ENCODE measurements at regions not wholly inside any gene's neighbourhood (a gene's known extent, or its start where the extent isn't known, plus 50 kb on each side); places are given as distances from the start of the nearest gene placed in this dataset.

DNA sequence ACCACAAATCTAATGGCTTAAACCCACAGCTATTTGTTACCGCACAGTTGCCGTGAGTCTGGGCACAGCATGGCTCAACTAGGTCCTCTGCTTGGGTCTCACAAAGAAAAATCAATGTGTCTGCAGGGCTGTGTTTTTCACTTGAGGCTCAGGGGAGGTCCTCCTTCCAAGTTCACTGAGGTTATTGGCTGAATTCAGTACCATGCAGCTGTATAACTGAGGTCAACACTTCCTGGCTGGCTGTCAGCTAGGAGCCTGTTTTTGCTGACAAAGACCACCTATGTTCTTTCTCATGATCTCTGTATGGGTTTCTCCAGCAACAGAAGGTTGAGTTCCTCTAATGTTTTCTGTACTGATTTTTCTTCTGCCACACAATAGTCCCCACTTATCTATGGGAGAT lies 736.7 kb upstream of the PRKX start:
- no peak for DNase-seq

DNA sequence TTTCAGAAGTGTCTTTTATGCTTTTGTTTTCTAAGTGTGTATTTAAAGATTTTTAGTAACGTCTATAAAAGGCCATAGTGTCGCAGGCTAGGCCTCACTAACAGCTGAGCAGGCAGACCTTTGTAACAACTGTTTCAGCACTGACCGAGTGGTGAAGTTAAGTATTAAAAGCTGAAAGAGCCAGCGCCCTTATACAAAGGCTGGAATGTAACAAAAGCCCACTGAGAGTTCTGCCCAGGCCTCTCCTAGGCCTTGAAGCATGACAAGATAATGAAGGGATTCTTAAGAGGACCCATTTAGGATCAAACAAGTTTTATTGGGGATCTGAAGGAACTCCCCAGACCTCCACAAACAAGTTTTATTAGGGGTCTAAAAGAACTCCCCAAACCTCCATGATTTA lies 722.5 kb upstream of the PRKX start:
- no peak for DNase-seq

DNA sequence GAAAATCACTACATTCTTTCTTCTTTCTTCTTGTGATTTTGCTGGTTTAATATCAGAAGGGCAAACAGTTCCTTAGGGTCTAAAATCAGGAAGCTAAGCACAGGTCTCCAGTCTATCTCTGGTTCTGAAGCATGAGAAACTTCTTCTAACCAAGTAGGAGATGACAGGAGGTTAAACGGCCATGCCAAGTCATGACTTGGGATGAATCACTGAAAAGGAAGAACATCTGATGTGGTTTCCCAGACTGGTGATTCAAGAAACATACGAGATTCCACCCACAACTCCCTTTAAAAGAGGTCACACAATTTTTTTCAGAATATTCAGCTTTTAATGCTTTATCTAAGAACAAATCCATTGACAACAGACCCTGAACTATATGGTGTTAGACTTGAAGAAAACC lies 684.0 kb upstream of the PRKX start:
- DNase-seq: no peak

DNA sequence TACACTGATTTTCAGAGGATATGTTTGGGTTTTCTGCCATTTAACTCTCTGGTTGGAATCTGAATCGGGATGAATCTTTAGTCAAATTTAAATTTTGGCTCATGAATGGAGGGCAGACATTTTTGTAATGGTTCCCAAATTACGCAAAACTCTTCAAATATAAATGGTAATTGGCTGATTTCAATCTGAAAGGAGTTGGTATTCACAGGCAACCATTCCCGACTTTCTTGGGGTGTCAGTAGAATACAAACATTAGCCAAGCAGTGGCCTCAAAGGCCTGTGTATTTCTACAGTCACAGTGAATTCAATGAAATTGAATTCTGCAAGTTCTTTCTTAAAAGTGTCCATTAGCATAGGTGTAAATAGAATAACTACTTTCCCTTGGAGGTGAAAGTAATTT lies 668.8 kb upstream of the PRKX start:
- no peak for DNase-seq

DNA sequence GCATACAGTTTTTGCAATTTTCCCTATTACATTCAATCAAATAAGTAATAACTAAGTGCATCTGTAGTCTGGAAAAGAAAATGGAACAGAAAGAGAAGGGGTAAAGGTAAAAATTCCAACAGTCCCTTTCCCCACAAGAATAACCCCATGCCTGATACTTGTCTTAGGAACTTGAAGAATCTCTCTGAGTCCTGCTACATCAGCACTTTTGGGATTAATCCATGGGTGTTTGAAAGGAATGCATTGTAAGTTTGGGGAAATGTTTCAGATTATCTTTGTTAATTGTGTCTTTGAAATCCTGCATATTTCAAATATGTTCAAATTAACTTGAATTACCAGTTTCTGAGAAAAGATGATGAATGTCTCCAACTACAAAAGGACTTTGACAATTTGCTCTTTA lies 667.3 kb upstream of the PRKX start:
- no peak for DNase-seq

DNA sequence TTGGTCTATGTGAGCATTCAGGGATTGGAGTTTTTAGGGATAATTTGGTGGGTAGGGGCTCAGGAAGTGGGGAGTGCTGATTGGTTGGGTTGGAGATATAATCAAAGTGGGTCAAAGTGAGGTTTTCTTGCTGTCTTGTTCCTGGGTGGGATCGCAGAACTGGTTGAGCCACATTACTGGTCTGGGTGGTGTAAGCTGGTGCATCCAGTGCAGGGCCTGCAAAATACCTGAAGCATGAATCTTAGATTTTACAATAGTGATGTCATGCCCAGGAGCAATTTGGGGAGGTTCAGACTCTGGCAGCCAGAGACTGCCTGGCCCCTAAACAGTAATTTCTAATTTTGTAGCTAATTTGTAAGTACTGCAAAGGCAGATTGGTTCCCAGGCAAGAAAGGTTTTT lies 665.6 kb upstream of the PRKX start:
- no peak for DNase-seq

DNA sequence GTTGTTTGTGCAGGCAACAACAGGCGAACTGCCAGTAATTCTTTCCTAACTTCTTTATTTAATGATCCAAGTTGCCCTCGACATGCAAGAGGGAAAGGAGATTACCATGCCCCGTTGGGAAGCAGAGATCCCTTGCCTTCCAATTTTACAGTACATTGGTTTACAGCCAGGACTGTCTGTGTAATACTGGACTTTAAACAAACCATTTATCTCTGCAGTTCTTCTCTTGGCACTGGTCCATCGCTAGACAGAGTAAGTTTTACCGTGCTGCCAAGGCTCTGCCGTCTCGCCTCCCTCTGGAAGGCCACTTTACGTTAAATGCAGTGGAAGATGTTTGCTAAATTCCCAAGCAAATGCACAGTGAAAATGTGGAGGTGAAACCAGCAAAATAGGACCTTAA lies 660.3 kb upstream of the PRKX start:
- DNase-seq: no peak

DNA sequence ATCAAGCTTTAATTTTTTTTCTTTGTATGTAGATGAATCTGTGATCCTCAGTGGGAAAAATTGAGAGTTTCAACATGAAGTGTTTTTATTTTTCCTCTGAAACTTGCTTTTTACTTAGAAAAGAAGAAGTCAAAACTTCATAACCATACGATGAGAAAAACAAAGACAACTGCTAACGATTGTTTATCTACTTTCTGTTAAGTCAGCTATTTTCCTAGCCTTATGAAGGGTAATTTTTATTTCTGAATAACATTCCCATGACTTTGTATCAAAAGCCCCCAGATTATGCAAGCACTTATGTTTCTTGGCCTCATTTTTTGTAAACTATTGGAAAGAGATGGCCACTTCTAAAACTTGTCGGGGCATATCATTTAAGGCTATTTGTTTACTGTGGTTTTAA lies 645.1 kb upstream of the PRKX start:
- DNase-seq: no peak

DNA sequence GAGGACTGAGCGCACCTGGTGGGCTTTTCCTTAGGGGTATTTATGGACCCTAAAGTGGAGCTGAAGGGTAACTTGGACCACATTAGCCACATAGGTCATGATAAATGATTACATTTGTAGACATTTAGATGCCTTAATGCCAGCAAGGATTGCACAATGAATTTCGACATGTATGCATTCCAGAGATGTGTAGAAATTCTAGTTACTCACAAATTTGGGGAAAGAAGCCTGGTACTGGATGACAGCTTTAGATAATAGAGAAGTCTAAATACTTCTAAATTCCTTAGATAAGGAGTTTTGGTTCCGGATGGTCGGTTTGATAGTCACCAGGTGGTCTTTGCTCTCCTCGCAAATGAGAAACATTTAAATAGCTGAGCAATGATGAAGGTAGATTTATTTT lies 609.5 kb upstream of the PRKX start:
- no peak for DNase-seq

DNA sequence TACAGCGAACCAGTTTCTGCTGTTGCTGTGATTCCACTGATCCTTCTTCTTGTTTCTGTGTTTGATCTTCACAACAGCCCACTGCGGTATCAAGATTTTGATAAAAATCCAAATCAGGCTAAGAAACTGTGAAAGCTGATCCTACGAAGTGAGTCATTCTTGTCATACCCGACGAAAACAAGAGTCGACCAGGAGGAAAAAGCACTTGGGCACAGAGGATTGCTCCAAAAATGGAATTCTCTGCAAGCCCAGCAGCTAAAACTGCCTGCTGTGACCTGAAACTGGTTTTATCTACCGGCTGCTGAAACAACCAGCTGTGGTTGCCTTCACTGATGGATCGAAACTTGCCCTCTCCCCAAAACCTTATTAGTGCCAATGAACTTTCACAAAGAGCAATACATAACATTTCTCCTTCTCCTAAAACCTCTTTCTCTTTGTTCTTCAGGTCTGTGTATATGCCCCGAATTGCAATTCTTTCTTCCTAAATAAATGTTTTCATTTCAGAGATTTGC lies 607.0 kb upstream of the PRKX start:
- no peak for DNase-seq

DNA sequence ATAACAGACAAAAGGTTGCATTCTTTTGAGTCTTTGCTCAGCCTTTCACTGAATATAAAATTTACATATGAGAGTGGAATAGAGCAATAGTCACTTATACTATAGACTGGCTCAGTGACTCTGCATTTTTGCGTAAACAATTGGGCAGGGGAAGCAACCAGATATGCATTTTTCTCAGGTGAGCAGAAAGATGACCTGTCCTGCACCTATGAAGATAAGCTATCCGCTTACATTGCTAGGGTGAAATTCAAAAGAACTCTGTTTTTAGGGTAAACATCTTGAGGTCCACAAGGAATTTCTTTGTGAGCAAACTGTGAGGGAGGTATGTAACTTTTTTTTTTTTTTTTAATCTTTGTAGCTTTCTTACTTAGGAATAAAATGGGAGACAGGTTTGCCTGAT lies 602.4 kb upstream of the PRKX start:
- no peak for DNase-seq

DNA sequence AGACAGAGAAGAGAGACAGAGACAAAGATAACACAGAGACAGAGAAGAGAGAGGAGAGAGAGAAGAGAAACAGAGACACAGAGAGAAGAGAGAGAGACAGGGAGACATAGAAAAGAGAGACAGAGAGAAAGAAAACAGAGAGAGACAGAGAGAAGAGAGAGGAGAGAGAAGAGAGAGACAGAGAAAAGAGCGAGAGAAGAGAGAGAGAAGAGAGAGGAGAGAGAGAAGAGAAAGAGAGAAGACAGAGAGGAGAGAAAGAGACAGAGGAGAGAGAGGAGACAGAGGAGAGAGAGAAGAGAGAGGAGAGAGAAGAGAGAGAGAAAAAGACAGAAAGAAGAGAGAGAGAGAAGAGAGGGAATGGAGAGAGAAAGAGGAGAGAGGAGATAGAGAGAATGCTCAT lies 601.1 kb upstream of the PRKX start:
- no peak for DNase-seq

DNA sequence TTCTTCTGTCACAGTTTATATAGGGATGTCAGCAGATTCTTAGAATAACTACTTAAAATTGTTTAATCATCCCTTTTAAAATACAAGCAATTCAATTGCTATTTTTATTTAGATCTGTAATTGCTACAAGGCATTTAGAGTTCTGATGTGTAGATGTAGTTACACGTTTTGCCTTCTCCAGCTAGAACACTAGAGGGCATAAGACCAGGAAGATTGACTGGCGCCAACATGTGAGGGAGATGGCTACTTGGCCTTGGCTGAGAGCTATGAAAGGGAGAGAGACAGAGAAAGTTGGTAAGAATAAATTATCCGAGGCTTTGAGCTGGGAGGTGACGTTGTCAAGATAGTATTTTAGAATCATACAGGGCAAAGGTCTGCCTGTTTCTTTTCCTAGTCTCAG lies 563.7 kb upstream of the PRKX start:
- no peak for DNase-seq

DNA sequence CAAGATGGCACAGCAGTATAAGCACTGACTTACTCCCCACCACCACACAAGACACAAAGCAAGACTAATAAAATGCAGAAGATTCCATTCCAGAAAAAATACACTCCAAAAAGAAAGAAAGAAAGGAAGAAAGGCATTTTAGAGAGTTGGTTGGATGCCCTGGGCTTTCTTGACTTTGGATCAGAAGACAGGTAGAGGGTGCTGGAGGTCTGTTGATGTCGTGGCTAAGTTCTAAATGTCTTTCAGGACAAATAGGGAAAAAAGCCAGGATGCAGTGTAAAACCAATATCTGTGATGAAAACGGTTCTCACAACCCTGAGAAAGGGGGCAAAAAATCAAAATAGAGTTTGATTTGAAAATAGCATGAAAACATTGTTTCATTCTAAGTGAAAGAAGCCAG lies 555.2 kb upstream of the PRKX start:
- DNase-seq: no peak

DNA sequence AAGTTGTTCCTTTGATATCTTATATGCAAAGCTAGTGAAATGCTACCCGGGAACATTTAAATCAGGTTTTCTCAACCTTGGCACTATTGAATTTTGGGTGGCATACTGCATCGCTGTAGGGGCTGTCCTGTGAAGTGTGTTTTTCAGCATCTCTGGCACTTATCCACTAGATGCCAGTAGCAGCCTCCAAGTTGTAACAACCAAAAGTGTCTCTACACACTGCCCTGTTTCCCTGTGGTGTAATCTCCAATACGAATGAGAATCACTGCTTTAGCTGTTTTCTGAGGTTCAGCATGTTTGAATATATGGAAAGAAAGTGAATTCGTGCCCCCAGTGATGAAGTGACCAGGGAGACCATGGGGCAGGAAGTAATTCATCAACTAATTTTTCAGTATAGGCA lies 551.6 kb upstream of the PRKX start:
- DNase-seq: no peak

DNA sequence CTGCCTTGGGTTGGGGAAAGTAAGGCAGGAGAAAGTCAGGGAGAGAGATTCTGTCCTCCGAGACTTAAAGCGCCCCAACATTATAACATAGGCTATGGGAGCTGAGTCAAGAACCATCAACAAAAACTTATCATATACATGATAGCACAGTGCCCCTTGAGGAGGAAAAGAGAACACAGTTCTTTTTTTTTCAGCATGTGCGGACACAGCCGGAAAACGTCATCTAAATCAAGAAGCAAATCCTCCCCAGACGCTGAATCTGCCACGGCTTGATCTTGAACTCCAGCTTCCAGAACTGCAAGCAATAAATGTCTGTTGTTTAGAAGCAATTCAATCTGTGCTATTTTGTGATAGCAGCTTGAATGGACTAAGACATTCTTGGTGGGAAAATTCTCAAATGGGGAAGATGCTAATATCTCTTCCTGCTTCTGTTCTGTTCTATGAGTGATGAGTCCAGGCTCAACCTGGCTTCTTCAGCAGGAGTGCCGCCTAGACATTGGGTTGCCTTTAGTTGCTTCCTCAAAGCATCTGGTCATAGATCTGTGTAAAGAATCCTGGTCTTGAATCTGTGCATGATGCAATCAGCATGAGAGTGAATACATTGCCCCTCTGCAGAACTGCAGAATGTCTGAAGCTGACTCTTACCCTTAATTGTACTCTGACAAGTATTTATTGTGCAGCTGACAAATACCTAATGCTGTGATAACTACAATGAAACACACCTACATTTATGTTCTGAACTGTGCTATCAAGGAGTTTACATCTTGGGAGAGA lies 549.8 kb upstream of the PRKX start:
- DNase-seq: no peak

DNA sequence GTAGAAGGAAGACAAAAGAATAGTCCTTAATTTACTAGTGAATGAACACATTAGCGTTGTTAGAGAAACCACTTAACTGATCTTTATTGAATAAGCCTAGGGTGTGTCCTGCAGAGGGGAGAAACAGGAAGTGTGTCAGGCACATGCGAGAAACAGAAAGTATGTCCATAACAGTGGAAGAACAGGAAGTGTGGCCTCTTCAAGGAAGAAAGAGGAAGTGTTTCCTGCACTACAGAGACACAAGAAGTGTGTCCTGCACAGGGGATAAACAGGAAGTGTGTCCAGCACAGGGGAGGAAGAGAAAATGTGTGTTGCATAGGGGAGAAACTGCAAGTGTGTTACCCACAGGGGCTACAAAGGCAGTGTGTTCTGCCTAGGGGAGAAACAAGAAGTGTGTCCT lies 539.6 kb upstream of the PRKX start:
- no peak for DNase-seq

DNA sequence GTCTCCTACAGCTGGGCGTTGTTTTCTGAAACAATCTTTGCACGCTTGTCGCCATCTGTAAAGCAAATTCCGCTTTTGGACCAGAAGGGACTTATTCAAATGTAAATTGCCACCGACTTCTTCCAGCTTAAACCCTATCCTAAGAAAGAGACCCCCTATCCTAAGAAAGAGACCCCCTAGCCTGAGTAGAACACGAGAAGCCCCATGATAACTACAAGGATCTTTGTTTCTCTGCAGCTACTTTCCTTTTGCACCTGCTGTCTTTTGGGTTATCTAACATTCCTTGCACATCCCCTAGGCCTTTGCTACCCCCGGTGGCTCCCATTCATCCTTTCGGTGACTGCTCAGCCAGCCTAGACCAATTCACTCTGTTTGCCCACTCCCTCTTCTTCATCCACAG lies 536.0 kb upstream of the PRKX start:
- DNase-seq: no peak

DNA sequence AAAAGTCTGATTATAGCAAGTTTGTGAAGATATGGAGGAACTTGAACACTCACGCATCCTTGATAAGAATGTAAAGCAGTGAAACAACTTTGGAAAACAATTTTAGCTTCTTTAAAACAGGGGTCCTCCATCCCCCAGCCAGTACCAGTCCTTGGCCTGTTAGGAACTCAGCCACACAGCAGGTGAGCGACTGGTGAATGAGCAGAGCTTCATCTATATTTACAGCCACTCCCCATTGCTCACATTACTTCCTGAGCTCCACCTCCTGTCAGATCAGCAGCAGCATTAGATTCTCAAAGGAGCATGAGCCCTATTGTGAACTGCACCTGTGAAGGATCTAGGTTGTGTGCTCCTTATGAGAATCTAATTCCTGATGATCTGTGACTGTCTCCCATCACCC lies 530.3 kb upstream of the PRKX start:
- no peak for DNase-seq

DNA sequence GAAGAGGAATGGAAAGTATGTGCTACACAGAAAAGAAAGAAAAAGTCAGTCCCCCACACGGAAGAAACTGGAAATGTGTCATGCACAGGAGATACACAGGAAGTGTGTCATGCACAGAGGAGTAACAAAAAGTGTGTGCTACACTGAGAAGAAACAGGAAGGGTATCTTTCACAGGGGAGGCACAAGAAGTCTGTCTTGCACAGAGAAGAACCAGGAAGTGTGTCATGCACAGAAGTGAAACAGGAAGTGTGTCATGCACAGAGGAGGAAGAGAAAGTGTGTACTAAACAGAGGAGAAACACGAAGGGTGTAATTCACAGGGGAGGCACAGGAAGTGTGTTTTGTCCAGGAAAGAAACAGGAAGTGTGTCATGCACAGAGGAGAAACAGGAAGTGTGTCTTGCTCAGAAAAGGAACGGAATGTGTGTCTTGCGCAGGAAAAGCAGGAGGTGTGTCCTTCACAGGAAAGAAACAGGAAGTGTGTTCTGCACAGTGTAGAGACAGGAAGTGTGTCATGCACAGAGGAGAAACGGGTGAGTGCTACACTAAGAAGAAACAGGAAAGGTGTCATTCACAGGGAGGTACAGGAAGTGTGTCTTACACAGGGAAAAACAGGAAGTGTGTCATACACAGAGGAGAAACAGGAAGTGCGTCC lies 527.2 kb upstream of the PRKX start:
- no peak for DNase-seq

DNA sequence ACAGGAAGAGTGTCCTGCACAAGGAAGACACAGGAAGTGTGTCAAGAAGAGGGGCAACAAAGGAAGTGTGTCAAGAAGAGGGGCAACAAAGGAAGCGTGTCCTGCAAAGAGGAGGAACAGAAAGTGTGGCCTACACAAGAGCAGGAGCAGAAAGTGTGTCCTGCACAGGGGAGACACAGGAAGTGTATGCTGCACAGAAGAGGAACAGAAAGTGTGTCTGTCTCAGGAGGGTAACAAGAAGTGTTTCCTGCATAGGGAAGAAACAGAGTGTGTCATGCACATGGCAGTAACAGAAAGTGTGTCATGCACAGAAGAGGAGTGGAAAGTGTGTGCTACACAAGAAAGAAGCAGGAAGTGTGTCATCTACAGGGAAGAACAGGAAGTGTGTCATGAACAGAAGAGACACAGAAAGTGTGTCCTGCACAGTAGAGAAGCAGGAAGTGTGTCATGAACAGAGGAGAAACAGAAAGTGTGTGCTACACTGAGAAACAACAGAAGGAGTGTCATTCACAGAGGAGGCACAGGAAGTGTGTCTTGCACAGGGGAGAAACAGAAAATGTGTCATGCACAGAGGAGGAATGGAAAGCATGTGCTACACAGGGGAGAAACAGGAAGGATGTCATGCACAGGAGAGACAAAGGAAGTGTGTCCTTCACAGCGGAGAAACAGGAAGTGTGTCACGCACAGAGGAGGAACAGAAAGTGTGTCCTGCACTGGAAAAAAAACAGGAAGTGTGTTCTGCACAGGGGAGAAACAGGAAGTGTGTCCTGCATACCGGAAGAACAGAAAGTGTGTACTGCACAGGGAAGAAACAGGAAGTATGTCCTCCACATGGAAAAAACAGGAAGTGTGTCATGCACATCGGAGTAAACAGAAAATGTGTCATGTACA lies 526.4 kb upstream of the PRKX start:
- DNase-seq: no peak

DNA sequence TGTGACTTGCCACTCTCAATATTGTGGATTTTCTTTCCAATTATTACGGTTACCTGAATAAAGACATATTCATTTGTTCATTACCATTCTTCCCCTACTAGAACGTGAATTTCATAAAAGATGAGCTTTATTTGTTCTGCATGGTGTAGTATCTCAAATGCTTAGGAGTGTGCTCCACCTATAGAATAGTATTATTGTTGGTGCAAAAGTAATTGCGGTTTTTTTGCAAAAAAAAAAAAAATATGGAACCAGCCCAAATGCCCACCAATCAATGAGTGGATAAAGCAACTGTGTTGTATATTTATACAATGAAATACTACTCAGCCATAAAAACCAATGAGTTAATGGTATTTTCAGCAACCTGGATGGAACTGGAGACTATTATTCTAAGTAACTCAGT lies 525.5 kb upstream of the PRKX start:
- no peak for DNase-seq

DNA sequence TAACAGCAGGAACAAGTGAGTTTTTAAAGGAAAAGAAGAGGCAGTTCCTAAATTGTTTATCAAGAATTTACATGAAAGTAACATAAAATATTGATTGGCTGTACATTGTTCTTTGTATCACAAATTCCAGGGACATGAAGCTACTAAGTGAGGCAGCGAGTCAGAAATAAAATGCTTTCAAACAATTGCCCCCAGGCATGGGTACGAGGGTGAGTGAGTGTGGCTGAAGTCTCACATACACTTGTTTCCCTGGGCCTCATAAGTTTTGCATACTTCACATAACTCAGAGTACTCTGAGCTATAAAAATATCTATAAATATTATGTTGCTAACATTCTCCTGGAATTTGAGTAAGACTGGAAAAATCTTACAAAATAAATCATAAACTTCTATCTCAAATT lies 511.6 kb upstream of the PRKX start:
- DNase-seq: no peak

DNA sequence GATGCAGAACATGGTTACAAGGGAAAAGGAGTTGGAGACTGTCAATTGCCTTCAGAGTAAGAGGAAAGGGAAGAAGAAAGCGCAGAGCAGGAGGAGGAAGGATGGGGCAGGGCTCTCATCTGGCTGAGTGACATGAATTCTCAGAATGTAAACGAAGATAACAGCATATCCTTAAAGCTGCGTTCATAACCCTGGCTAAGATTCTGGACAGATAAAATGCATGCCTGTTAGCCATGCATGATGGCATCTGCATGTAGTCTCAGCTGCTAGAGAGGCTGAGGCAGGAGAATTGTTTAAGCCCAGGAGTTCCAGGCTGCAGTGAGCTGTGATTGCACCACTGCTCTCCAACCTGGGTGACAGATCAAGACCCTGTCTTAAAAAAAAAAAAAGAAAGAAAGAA lies 493.5 kb upstream of the PRKX start:
- DNase-seq: no peak

Data from NCI-H1694 treated with DMSO at 0.1 percent for 48 hours (cell line).